NCI-H1105 treated with DMSO at 0.1 percent for 48 hours (cell line): ENCODE measurements at regions not wholly inside any gene's neighbourhood (a gene's known extent, or its start where the extent isn't known, plus 50 kb on each side); places are given as distances from the start of the nearest gene placed in this dataset.
"Not testable (repeated sequence)": the region's sequence is repeated elsewhere in the genome, so short reads cannot be mapped to it uniquely, and the experiment has no call there.

Source experiments
- DNase-seq: peaks from one replicate; lab custom pipeline; 2025; lab: John Stamatoyannopoulos, UW

- DNase-seq: not testable (repeated sequence)
Observed at GRCh38 chr10:42187501-42188195, 450.7 kb downstream of the ZNF33B start.

GRCh38 chr10:42177793-42178689 is 460.3 kb downstream of the ZNF33B start:
- DNase-seq: peak; percentile 12

DNA sequence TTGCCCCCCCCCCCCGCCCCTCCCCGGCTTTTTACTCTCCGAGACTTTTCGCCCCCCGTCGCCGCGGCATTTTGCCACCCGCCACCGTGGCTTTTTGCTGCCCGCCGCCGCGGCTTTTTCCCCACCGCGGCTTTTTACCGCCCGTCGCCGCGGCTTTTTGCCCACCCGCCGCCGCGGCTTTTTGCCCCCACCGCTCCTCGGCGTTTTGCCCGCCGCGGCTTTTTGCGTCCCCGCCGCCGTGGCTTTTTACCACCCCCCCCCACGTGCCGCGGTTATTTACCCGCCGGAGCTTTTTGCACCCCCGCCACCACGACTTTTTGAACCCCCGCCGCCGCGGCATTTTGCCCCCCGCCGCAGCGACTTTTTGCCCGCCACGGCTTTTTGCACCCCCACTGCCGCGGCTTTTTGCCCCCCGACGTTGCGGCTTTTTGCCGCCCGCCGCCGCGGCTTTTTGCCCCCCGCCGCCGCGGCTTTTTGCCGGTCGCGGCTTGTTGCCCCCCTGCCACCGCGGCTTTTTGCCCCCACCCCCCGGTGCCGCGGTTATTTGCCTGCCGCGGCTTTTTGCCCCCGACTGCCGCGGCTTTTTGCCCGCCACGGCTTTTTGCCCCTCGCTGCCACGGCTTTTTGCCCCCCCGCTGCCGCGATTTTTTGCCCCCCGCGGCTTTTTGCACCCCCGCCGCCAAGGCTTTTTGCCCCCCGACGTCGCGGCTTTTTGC is 461.1 kb downstream of the ZNF33B start:
- DNase-seq: no peak

DNA sequence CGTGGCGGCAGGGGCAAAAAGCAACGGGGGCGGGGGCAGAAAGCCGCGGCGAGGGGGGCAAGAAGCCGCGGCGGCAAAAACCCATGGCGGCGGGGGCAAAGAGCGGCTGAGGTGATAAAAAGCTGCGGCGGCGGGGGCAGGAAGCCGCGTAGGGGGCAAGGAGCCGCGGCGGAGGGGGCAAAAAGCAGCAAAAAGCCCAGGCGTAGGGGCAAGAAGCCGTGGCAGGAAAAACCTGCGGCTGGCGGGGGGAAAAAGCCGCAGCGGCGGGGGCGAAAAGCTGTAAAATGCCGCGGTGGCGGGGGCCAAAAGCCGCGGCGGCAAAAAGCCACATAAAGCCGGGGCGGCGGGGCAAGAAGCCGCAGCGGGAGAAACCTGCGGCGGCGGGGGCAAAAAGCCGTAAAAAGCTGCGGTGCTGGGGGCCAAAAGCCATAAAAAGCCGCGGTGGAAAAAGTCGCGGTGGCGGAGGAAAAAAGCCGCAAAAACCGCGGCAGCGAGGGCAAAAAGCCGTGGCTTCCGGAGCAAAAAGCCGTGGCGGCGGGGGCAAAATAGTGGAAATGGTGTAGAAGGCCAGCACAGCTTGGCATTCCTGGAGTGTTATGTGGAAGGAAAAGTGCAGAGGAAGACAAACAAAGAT is 487.8 kb downstream of the ZNF33B start:
- no peak for DNase-seq

DNA sequence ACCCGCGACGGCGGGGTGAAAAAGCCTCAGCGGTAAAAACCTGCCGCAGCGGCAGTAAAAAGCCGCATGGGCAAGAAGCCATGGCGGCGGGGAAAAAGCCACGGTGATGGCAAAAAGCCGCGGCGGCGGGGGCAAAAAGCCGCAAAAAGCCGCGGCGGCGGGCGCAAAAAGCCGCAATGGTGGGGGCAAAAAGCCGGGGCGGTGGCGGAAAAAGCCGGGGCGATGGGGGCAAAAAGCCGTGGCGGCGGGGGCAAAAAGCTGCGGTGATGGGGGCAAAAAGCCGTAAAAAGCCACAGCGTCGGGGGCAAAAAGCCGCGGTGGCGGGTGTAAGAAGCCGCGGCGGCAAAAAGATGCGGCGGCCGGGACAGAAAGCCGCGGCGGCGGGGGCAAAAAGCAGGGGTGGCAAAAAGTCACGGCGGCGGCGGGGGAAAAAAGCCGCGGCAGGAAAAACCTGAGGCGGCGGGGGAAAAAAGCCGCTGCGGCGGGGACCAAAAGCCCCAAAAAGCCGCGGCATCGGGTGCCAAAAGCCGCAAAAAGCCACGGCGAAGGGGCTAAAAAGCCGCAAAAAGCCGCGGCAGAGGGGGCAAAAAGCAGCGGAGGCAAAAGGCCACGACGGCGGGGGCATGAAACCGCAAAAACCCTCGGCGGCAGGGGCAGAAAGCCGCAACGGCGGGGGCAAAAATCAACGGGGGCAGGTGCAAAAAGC is 488.5 kb downstream of the ZNF33B start:
- DNase-seq: no peak

DNA sequence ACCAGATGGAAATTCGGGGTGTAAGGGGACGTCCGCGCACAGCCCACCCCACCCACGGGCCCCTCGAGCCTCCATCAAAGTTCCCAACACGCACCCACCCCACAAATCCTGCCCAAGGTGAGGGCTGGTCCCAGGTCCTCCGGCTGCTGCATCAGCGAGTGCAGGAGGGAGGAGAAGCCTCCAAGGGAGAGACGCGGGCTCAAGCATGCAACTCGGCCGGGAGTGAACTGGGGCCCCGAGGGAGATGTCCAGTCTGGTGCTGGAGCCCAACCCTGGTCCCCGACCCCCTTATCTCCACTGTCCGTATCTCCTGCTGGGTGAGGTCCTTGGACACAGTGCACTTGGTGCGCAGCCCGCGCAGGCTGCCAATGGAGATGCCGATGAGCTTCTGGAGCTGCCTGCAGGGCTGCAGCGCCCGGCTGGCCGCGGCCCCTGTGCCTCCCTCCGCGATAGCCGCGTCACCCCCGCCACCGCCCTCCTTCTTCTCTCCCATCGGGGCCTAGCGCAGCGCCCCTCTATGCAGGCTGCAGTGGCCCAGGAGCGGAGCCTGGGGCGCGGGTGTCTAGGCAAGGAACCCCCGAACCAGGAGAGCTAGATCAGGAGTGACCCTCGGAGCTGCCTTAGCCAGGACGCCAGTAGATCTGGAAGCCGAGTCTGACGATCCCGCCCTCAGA is 489.2 kb downstream of the ZNF33B start:
- DNase-seq: no peak

DNA sequence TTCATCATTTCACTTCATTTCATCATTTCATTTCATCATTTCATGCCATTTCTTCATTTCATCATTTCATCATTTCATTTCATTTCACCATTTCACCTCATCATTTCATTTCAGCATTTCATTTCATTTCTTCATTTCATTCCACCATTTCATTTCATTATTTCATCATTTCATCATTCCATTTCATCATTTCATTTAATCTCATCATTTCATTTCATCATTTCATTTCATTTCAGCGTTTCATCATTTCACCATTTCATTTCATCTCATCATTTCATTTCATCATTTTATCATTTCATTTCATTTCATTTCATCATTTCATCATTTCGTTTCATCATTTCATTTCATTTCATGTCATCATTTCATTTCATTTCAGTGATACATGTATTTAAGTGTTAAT is 492.2 kb downstream of the ZNF33B start:
- not testable (repeated sequence) for DNase-seq

DNA sequence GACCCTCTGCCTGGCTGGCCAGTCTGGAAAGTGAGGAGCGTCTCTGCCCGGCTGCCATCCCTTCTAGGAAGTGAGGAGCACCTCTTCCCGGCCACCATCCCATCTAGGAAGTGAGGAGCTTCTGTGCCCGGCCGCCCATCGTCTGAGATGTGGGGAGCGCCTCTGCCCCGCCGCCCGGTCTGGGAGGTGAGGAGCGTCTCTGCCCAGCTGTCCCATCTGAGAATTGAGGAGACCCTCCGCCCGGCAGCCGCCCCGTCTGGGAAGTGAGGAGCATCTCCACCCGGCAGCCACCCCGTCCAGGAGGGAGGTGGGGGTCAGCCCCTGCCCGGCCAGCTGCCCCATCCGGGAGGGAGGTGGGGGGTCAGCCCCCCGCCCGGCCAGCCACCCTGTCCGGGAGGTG is 500.3 kb downstream of the ZNF33B start:
- DNase-seq: not testable (repeated sequence)

DNA sequence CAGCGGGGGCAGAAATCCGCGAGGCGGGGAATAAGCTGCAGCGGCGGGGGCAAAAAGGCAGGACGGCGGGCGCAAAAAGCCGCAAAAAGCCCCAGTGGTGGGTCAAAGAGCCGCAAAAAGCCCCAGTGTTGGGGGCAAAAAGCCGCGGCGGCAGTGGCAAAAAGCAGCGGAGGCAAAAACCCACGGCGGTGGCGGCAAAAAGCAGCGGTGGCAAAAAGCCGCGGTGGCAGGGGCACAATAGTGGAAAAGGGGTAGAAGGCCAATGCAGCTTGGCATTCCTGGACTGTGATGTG is 525.3 kb downstream of the ZNF33B start:
- no peak for DNase-seq

DNA sequence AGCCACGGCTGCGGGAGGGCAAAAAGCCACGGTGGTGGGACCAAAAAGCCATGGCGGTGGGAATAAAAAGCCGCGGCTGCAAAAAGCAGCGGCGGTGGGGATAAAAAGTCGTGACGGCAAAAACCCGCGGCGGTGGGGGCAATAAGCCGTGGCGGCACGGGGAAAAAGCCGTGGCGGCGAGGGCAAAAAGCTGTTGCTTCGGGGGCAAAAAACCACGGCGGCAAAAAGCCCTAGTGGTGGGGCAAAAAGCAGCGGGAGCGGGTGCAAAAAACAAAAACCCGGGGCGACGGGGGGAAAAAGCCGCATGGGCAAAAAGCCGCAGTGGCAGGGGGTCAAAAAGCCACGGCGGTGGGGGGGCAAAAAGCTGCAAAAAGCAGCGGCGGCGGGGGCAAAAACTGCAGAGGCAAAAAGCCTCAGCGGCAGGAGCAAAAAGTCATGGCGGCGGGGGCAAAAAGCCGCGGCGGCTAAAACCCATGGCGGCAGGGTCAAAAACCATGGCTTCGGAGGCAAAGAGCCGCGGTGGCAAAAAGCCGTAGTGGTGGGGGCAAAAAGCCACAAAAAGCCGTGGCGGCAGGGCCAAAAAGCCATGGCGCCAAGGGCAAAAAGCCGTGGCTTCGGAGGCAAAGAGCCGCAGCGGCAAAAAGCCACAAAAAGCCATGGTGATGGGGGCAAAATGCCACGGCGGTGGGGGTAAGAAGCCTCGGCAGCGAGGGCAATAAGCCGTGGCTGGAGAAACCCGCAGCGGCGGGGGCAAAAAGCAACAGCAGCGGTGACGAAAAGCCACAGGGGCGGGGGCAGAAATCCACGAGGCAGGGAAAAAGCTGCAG is 525.8 kb downstream of the ZNF33B start:
- no peak for DNase-seq

DNA sequence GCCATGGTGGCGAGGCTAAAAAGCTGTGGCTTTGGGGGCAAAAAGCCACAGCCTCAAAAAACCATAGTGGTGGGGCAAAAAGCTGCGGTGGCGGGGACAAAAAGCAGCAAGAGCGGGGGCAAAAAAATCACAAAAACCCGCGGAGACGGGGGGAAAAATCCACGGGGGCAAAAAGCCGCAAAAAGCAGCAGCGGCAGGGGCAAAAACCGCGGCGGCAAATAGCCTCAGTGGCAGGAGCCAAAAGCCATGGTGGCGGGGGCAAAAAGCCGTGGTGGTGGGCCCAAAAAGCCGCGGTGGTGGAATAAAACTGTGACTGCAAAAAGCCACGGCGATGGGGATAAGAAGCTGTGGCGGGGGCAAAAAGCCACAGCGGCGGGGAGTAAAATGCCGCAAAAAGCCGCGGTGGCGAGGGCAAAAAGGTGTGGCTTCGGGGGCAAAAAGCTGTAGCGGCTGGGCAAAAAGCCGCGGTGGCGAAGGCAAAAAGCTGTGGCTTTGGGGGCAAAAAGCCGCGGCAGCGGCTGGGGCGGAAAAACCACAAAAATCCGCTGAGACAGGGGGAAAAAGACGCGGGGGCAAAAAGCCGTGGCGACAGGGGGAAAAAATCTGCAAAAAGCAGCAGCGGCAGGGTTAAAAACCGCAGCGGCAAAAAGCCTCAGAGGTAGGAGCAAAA is 526.6 kb downstream of the ZNF33B start:
- no peak for DNase-seq

- no peak for DNase-seq
Observed at GRCh38 chr10:42111076-42111475, 527.3 kb downstream of the ZNF33B start.
